HCT116 (cell line): ENCODE measurements at regions not wholly inside any gene's neighbourhood (a gene's known extent, or its start where the extent isn't known, plus 50 kb on each side); places are given as distances from the start of the nearest gene placed in this dataset.
"Not testable (repeated sequence)": the region's sequence is repeated elsewhere in the genome, so short reads cannot be mapped to it uniquely, and the experiment has no call there.

Source experiments
- CTCF ChIP-seq, 3 experiments: fragments of 200-600 bp in 1 of 3; sonication (generic) in 1 of 3; IDR thresholded peaks in 2 of 3; conservative IDR thresholded peaks in 1 of 3; 2 replicates each; pipeline ENCODE4 v1.5.1; 2012 to 2017; ENCODE audit warnings: low read depth in 2 of 3, low read length in 2 of 3, antibody characterized with exemption in 1 of 3, borderline replicate concordance in 1 of 3, control low read depth in 1 of 3, mild to moderate bottlenecking in 1 of 3, mixed read lengths in 1 of 3, mixed run types in 1 of 3, moderate library complexity in 1 of 3; ENCODE audit not compliant: insufficient read depth in 1 of 3
- POLR2AphosphoS5 ChIP-seq: IDR thresholded peaks from 2 replicates; pipeline ENCODE4 v1.6.1; 2011; ENCODE audit warnings: mild to moderate bottlenecking, low read depth, low read length, moderate library complexity
- RAD21 ChIP-seq: IDR thresholded peaks from 2 replicates; pipeline ENCODE4 v1.6.1; 2012; ENCODE audit warnings: low read depth, mild to moderate bottlenecking

- TF ChIP-seq CTCF (IDR thresholded peaks at IDR 0.05 in 2 of 3, conservative IDR thresholded peaks at IDR 0.05 in 1 of 3; ENCODE audit: borderline replicate concordance in 1 of 3, insufficient read depth in 1 of 3, low read depth in 2 of 3, low read length in 2 of 3); RAD21; POLR2AphosphoS5: not testable (repeated sequence)
Measured at GRCh38 chr4:187695531-187695930, 300.0 kb upstream of the ZFP42 start.
